Breast epithelium (tissue), 3 donors: ENCODE measurements at regions not wholly inside any gene's neighbourhood (a gene's known extent, or its start where the extent isn't known, plus 50 kb on each side); places are given as distances from the start of the nearest gene placed in this dataset.

Experiments
- POLR2A ChIP-seq: fragments of 450-650 bp; IDR thresholded peaks from one replicate; pipeline ENCODE4 v1.6.1; 2016; ENCODE audit warnings: antibody characterized with exemption, mild to moderate bottlenecking, moderate library complexity
- POLR2AphosphoS5 ChIP-seq, 3 donors: sonication (generic); formaldehyde crosslinking; IDR thresholded peaks; one replicate each; pipeline ENCODE4 v1.6.1; 2017; ENCODE audit warnings: antibody characterized with exemption in 3 of 3
- TF ChIP-seq, protein P1 (sequence below), 3 donors: fragments of 450-650 bp; IDR thresholded peaks; one replicate each; pipeline ENCODE4 v1.5.1; 2016 to 2017; ENCODE audit warnings: antibody characterized with exemption in 3 of 3, mild to moderate bottlenecking in 3 of 3, moderate library complexity in 3 of 3

DNA sequence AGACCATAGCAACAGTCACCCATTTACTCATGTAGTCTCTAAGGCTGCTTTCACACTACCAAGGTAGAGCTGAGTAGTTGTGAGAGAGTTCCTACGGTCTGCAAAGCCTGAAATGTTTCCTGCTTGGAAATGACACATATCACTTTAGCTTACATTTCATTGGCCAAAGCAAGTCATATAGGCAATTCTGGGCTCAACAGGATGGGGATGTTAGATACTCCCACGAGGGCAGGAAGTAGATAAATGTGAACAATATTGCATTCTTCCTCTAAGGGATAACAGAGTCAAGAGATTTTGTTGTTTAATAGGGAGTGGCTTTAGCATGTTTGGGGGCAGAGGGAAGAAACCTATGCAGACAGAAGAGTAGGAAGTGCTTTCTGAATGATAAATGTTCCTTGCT is 355.6 kb upstream of the THRB start:
- TF ChIP-seq, protein P1, sequence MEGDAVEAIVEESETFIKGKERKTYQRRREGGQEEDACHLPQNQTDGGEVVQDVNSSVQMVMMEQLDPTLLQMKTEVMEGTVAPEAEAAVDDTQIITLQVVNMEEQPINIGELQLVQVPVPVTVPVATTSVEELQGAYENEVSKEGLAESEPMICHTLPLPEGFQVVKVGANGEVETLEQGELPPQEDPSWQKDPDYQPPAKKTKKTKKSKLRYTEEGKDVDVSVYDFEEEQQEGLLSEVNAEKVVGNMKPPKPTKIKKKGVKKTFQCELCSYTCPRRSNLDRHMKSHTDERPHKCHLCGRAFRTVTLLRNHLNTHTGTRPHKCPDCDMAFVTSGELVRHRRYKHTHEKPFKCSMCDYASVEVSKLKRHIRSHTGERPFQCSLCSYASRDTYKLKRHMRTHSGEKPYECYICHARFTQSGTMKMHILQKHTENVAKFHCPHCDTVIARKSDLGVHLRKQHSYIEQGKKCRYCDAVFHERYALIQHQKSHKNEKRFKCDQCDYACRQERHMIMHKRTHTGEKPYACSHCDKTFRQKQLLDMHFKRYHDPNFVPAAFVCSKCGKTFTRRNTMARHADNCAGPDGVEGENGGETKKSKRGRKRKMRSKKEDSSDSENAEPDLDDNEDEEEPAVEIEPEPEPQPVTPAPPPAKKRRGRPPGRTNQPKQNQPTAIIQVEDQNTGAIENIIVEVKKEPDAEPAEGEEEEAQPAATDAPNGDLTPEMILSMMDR (IDR thresholded peaks at IDR 0.05): no peak
- no peak for TF ChIP-seq POLR2A
- no peak for TF ChIP-seq POLR2AphosphoS5 (IDR thresholded peaks at IDR 0.05)
